Nephron progenitor cell (in vitro differentiated cells): ENCODE measurements at regions not wholly inside any gene's neighbourhood (a gene's known extent, or its start where the extent isn't known, plus 50 kb on each side); places are given as distances from the start of the nearest gene placed in this dataset.

Experiments used
- DNase-seq: peaks from one replicate; pipeline ENCODE4 v3.0.0; 2021
- H3K27ac Mint-ChIP-seq: 2 replicates; pipeline ENCODE4 v1.8.0; 2021; ENCODE audit warnings: mild to moderate bottlenecking, moderate library complexity, mixed read lengths
- H3K27me3 Mint-ChIP-seq: 2 replicates; pipeline ENCODE4 v1.8.0; 2021; ENCODE audit warnings: mild to moderate bottlenecking, low read depth, mixed read lengths; ENCODE audit not compliant: poor library complexity
- H3K36me3 Mint-ChIP-seq: 2 replicates; pipeline ENCODE4 v1.8.0; 2021; ENCODE audit warnings: low read depth, mixed read lengths
- H3K4me1 Mint-ChIP-seq: 2 replicates; pipeline ENCODE4 v1.8.0; 2021; ENCODE audit warnings: mixed read lengths
- H3K4me3 Mint-ChIP-seq: 2 replicates; pipeline ENCODE4 v1.8.0; 2021; ENCODE audit warnings: mild to moderate bottlenecking, moderate library complexity, mixed read lengths
- H3K9me3 Mint-ChIP-seq: 2 replicates; pipeline ENCODE4 v1.8.0; 2021; ENCODE audit warnings: mild to moderate bottlenecking, moderate library complexity, mixed read lengths
- CTCF ChIP-seq: fragments of 200-600 bp; sonication (generic); IDR thresholded peaks from 2 replicates; pipeline ENCODE4 v1.5.0; 2021; ENCODE audit warnings: antibody characterized with exemption

- no peak for DNase-seq
- TF ChIP-seq CTCF = no peak
- Mint-ChIP-seq H3K4me1 (peaks cover 42% of the 10 kb centered on the region), H3K36me3 (no peaks in the 10 kb centered on the region), H3K4me3 (no peak overlapping the region), H3K27ac (no peak overlapping the region), H3K27me3 (peaks cover 9% of the 10 kb centered on the region), H3K9me3 (peaks cover 3% of the 10 kb centered on the region)
Measured at GRCh38 chr1:223037845-223038244, 105.2 kb downstream of the TLR5 start.

DNA sequence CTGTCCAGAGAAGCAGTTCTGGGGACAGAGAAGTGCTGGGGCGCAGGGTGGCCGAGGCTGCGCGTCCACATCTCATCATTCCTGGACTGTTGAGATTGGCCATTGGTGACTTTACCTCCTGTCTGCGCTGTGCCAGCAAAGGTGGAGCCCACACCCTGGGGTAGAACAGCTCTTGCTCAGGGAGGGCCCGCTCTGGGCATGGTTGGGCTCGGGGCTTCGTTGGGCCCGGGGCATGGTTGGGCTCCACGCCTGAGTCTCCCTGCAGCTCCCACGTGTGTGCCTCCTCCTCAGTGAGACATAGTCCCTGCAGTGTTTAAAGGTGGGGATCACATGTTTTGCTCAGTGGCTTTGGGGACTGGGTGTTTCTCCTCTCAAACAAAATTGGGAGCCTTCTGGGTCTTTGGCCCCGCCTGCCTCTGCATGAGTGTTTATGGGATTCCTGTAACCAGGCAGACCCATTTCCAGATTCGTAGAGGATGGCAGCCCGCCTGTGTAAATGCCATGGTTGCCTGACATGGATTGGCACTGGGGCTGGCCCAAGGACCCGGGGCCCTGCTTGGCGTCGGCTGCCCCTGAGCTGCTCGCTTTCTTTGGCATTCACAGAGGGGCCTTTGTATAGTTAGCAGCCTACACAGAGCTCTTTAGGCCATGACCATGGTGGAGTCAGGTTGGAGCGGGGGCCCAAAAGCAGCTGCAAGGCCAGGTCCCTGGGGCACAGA is 104.6 kb downstream of the TLR5 start:
- Mint-ChIP-seq H3K27me3 (peaks cover 9% of the 10 kb centered on the region), H3K9me3 (peaks cover 3% of the 10 kb centered on the region)

GRCh38 chr1:223039990-223040389 is 103.1 kb downstream of the TLR5 start:
- no peak overlapping the region for H3K4me3 Mint-ChIP-seq
- TF ChIP-seq CTCF = no peak
- no peak for DNase-seq
- peaks cover 32% of the 10 kb centered on the region for H3K4me1 Mint-ChIP-seq
- H3K27ac Mint-ChIP-seq = no peak overlapping the region
- H3K27me3 Mint-ChIP-seq = peaks cover 9% of the 10 kb centered on the region
- peaks cover 17% of the 10 kb centered on the region for H3K9me3 Mint-ChIP-seq
- peaks cover 8% of the 10 kb centered on the region for H3K36me3 Mint-ChIP-seq

More for the DNA sequence above, 104.6 kb downstream of the TLR5 start:
- H3K4me3 Mint-ChIP-seq = no peak overlapping the region
- H3K27ac Mint-ChIP-seq = no peak overlapping the region
- no peak for TF ChIP-seq CTCF
- peaks cover 40% of the 10 kb centered on the region for H3K4me1 Mint-ChIP-seq
- DNase-seq = no peak
- no peaks in the 10 kb centered on the region for H3K36me3 Mint-ChIP-seq

GRCh38 chr1:223041481-223041880 is 101.6 kb downstream of the TLR5 start:
- H3K27me3 Mint-ChIP-seq = peaks cover 3% of the 10 kb centered on the region
- H3K4me1 Mint-ChIP-seq = peaks cover 19% of the 10 kb centered on the region
- no peak overlapping the region for H3K4me3 Mint-ChIP-seq
- DNase-seq = no peak
- H3K9me3 Mint-ChIP-seq = peaks cover 29% of the 10 kb centered on the region
- H3K36me3 Mint-ChIP-seq = peaks cover 19% of the 10 kb centered on the region
- no peak overlapping the region for H3K27ac Mint-ChIP-seq
- no peak for TF ChIP-seq CTCF

- TF ChIP-seq CTCF = no peak
- Mint-ChIP-seq H3K27ac (no peak overlapping the region), H3K4me3 (no peak overlapping the region), H3K9me3 (peaks cover 48% of the 10 kb centered on the region), H3K4me1 (peaks cover 7% of the 10 kb centered on the region), H3K27me3 (no peaks in the 10 kb centered on the region), H3K36me3 (peaks cover 30% of the 10 kb centered on the region)
- DNase-seq = no peak
Measured at GRCh38 chr1:223045164-223045957, 97.7 kb downstream of the TLR5 start.
